ENCODE measurements at regions not wholly inside any gene's neighbourhood (a gene's known extent, or its start where the extent isn't known, plus 50 kb on each side); places are given as distances from the start of the nearest gene placed in this dataset.

DNA sequence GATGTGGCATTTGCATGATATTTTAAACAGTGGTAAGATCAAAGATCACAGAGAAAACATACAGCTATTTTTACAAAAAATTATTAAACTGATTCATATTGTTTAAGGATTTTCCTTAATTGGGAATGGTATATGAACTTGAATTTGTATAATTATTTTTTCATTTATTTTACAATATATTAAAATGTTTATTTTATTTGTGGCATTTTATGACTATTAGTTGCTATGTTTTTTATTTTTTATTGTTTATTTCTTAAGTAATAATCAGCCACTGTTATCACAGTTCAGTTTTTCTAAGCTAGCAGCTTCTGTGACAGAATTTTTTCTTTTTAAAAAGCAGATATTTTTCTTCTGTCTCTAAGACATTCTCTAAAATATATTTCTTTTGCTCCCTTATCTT, 387.0 kb upstream of the KHDRBS2 start:
- Histone ChIP-seq H3K4me3 (no peak overlapping the region), H3K27me3 (no peaks in the 10 kb centered on the region), H3K36me3 (no peaks in the 10 kb centered on the region), H3K9me3 (peaks cover 0 to 10% (median 5%) of the 10 kb centered on the region in 4 donors), H3K4me1 (no peaks in the 10 kb centered on the region), H3K27ac (no peak overlapping the region)
- intact Hi-C loops (cut with DNase I; ENCODE audit: low total_unique reads), result no loop called here
- no peak for DNase-seq
- TF ChIP-seq POLR2A (IDR thresholded peaks at IDR 0.05) (no peak), POLR2AphosphoS5 (IDR thresholded peaks at IDR 0.05) (no peak), EP300 (IDR thresholded peaks at IDR 0.05) (no peak)
- TF ChIP-seq, protein P1, sequence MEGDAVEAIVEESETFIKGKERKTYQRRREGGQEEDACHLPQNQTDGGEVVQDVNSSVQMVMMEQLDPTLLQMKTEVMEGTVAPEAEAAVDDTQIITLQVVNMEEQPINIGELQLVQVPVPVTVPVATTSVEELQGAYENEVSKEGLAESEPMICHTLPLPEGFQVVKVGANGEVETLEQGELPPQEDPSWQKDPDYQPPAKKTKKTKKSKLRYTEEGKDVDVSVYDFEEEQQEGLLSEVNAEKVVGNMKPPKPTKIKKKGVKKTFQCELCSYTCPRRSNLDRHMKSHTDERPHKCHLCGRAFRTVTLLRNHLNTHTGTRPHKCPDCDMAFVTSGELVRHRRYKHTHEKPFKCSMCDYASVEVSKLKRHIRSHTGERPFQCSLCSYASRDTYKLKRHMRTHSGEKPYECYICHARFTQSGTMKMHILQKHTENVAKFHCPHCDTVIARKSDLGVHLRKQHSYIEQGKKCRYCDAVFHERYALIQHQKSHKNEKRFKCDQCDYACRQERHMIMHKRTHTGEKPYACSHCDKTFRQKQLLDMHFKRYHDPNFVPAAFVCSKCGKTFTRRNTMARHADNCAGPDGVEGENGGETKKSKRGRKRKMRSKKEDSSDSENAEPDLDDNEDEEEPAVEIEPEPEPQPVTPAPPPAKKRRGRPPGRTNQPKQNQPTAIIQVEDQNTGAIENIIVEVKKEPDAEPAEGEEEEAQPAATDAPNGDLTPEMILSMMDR (IDR thresholded peaks at IDR 0.05), result no peak

DNA sequence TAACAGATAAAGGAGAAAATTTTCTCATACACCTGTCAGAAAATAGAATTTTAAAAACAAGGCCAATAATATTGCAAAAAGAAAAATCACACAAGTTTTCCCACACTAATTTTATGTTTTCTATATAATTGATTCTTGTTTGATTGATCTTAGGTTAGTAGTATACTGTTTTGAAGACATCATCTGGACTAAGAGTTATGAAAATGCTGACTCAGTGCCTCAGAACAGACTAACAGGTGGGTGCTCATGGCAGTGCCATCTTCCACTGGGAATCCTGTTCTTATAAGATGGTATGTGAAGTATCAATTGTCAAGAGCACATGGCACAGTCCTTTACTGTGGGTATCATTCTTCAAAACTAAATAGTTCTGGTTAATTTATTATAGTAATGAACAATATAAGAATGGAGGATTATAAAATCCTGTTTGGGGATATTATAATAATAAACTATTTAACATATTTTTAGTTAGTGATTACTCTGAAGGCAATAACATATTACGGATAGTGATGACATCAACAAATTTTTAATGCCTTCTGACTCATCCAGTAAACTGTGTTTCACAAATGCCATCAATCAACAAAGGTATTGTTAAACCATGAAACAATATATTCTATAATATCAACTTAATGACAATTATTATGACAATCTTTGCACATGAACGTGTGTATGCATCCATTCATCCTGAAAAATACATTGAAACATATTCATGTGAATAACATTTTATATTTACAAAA, 384.6 kb upstream of the KHDRBS2 start:
- Histone ChIP-seq H3K4me1 (no peaks in the 10 kb centered on the region), H3K9me3 (no peaks in the 10 kb centered on the region), H3K4me3 (no peak overlapping the region), H3K27me3 (no peaks in the 10 kb centered on the region), H3K27ac (no peak overlapping the region), H3K36me3 (no peaks in the 10 kb centered on the region)
- no peak for TF ChIP-seq POLR2AphosphoS5 (IDR thresholded peaks at IDR 0.05)
- TF ChIP-seq POLR2A (IDR thresholded peaks at IDR 0.05), result no peak
- TF ChIP-seq EP300 (IDR thresholded peaks at IDR 0.05), result no peak
- TF ChIP-seq, protein P1 (IDR thresholded peaks at IDR 0.05), result no peak
- DNase-seq, result no peak
- intact Hi-C loops (cut with DNase I; ENCODE audit: low total_unique reads), result no loop called here
- 74 to 77% (median 75%) methylated on average over 2 of the region's 2 CpGs for WGBS, 5 donors

DNA sequence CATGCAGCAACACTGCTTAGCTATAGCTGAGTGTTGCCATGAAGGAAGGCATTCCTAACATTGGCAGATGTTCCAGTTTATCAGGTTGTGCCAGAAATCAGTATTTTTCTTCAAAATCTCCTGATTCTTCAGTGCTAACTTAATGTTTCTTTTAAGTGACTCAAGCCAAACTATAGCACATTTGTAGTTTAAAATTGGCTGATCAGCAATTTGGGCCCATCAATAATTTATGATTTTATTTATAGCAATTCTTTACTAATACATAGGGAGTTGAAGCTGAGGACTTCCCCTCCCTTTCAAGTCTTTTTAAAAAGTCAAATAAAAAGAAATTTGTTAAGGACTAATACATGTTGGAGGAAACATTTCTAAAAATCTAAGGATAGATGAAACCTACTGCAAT, 383.8 kb upstream of the KHDRBS2 start:
- H3K4me3 ChIP-seq, result no peak overlapping the region
- DNase-seq, result no peak
- no peak overlapping the region for H3K27ac ChIP-seq
- H3K4me1 ChIP-seq, result no peaks in the 10 kb centered on the region
- H3K36me3 ChIP-seq, result no peaks in the 10 kb centered on the region
- TF ChIP-seq, protein P1 (IDR thresholded peaks at IDR 0.05), result no peak
- TF ChIP-seq POLR2A (IDR thresholded peaks at IDR 0.05) (no peak), EP300 (IDR thresholded peaks at IDR 0.05) (no peak), POLR2AphosphoS5 (IDR thresholded peaks at IDR 0.05) (no peak)
- H3K27me3 ChIP-seq, result no peaks in the 10 kb centered on the region
- intact Hi-C loops (cut with DNase I; ENCODE audit: low total_unique reads), result no loop called here
- peaks cover 0 to 5% (median 0%) of the 10 kb centered on the region in 4 donors for H3K9me3 ChIP-seq

DNA sequence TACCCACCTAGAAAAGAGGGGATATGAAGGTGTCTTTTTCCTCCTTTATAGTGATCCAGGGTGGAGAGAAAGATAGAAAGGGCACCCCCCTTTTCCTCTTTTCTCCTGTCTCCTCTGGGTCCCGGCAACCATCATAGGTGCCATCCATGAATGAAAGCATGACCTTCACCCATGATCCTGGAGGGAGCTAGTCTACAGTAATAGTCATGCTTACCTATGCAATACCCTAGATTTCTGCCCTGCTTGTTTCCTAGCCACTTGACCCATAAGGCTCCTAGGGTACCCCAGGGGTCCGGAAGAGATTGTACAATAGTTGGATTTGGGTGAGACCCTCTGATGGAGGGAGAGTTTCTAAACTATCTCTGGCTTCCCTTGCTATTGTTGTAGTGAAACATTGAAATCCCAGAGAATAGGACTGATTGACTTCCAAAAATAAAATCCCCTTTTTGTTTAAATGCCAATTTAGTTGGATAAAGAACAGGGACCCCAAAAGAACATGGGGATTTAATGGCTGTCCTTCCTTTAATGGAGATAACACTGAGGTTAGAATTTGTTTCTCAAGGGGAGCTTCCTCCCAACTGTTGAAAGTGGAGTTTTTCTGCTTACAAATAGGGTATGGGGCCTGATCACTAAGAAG, 366.8 kb upstream of the KHDRBS2 start:
- Histone ChIP-seq H3K36me3 (no peaks in the 10 kb centered on the region), H3K4me3 (no peak overlapping the region), H3K27me3 (no peaks in the 10 kb centered on the region), H3K9me3 (peaks cover 17 to 67% (median 49%) of the 10 kb centered on the region in 4 donors), H3K4me1 (no peaks in the 10 kb centered on the region), H3K27ac (no peak overlapping the region)
- TF ChIP-seq EP300 (IDR thresholded peaks at IDR 0.05) (no peak), POLR2A (IDR thresholded peaks at IDR 0.05) (no peak), POLR2AphosphoS5 (IDR thresholded peaks at IDR 0.05) (no peak)
- TF ChIP-seq, protein P1 (IDR thresholded peaks at IDR 0.05), result no peak
- peak in 1 of 2 donors; percentile 3 for DNase-seq
- WGBS, 5 donors, result 66 to 85% (median 80%) methylated on average over 2 of the region's 2 CpGs
- intact Hi-C loops (cut with DNase I; ENCODE audit: low total_unique reads), result no loop called here
